Natural killer cell (primary cell): ENCODE measurements at regions not wholly inside any gene's neighbourhood (a gene's known extent, or its start where the extent isn't known, plus 50 kb on each side); places are given as distances from the start of the nearest gene placed in this dataset.

Source experiments
- ATAC-seq, 3 donors: fragments of 150-1000 bp in 2 of 3; fragments of 200-7000 bp in 1 of 3; cut with Tn5 transposase; 1 replicate in 1 of 3; 2 replicates in 2 of 3; pipeline ENCODE4 v1.10.0; 2021; ENCODE audit warnings: mild to moderate bottlenecking in 2 of 3, moderate library complexity in 2 of 3
- DNase-seq, 2 donors: peaks; one replicate each; pipeline versions ENCODE4 v3.0.0 to v3.0.0-alpha.2; 2013 to 2021; ENCODE audit warnings: mixed read lengths in 1 of 2
- H3K27ac ChIP-seq: one replicate; pipeline ENCODE4 v1.5.1; 2013; ENCODE audit warnings: mild to moderate bottlenecking, low read length
- H3K27me3 ChIP-seq: one replicate; pipeline ENCODE4 v1.6.1; 2013; ENCODE audit warnings: low read length; ENCODE audit not compliant: control insufficient read depth, insufficient read depth
- H3K36me3 ChIP-seq: one replicate; pipeline ENCODE4 v1.6.1; 2013; ENCODE audit warnings: low read length; ENCODE audit not compliant: control insufficient read depth, insufficient read depth
- H3K4me1 ChIP-seq: one replicate; pipeline ENCODE4 v1.6.1; 2013; ENCODE audit warnings: low read length; ENCODE audit not compliant: control insufficient read depth, insufficient read depth
- H3K4me3 ChIP-seq: one replicate; pipeline ENCODE4 v1.5.1; 2013; ENCODE audit warnings: low read length
- H3K9me3 ChIP-seq: one replicate; pipeline ENCODE4 v1.6.1; 2013; ENCODE audit warnings: low read length; ENCODE audit not compliant: control insufficient read depth, insufficient read depth
- H3K27ac Mint-ChIP-seq, 2 donors: one replicate each; pipeline ENCODE4 v1.8.0; 2022; ENCODE audit warnings: mild to moderate bottlenecking in 2 of 2, mixed read lengths in 2 of 2, moderate library complexity in 1 of 2
- H3K27me3 Mint-ChIP-seq, 2 donors: one replicate each; pipeline ENCODE4 v1.8.0; 2022; ENCODE audit warnings: low read depth in 2 of 2, mixed read lengths in 2 of 2
- H3K36me3 Mint-ChIP-seq: one replicate; pipeline ENCODE4 v1.8.0; 2022; ENCODE audit warnings: mixed read lengths
- H3K4me1 Mint-ChIP-seq, 2 donors: one replicate each; pipeline ENCODE4 v1.8.0; 2022; ENCODE audit warnings: mixed read lengths in 2 of 2
- H3K4me3 Mint-ChIP-seq: one replicate; pipeline ENCODE4 v1.8.0; 2022; ENCODE audit warnings: mild to moderate bottlenecking, moderate library complexity, mixed read lengths
- H3K9me3 Mint-ChIP-seq, 2 donors: one replicate each; pipeline ENCODE4 v1.8.0; 2022; ENCODE audit warnings: mixed read lengths in 2 of 2
- WGBS: methylation state at CpG from one replicate; pipeline ENCODE4 v1.1.7; 2013; ENCODE audit warnings: missing lambda C conversion rate; ENCODE audit not compliant: insufficient coverage; 5-methylcytosine and 5-hydroxymethylcytosine counted together
- intact Hi-C: fragments of 100-400 bp; cut with micrococcal nuclease; formaldehyde crosslinking; loops from one replicate; pipeline ENCODE4 v1.14.2; 2022
- TF ChIP-seq, protein P1 (sequence below): fragments of 200-600 bp; IDR thresholded peaks from one replicate; pipeline ENCODE4 v1.8.0; 2022; ENCODE audit warnings: antibody characterized with exemption

DNA sequence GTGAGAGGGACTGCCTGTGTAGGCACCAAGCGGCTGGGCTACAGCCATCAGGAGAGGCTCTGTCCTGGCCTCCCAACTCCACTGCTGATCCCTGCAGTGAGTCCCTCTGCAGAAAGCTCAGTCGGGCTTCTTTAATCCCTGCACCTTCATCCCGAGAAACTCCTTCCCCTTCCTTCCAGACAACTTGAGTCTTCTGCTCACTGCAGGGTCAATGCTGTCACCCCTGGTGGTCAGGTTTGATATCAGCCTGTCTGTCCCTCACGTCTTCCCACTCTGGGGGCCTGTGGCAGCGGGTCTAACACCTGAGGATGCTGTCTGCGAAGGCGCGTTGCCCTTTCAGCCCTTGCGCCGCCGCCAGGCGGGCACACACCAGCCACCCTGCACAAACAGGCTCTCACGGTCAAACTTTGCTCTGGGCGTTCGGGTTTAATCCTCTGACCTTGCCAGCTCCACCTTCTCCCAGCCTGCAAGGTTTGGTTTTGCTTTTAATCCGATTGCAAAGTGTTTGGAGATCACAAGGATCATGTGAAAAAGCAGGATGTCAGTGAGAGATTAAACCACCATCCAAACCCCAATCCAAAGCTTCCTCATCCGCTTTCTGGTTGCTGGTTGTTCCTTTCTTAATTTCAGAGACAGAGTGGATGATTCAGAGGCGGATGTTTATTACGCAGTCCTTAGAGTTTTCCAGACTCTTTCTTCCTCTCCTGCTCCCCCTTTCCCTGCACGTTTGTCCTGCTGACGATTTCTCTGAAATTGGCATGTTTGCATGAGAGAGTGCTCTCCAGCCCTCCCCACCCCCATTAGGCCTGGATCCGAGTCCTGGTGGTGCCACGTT lies 74.8 kb upstream of the SLC34A2 start:
- Mint-ChIP-seq H3K4me1 (no peaks in the 10 kb centered on the region), H3K36me3 (no peaks in the 10 kb centered on the region), H3K4me3 (no peak overlapping the region), H3K9me3 (no peaks in the 10 kb centered on the region), H3K27me3 (peaks cover 0 to 3% of the 10 kb centered on the region in 2 donors), H3K27ac (no peak overlapping the region)
- Histone ChIP-seq H3K27ac (no peak overlapping the region), H3K27me3 (no peaks in the 10 kb centered on the region), H3K4me3 (no peak overlapping the region), H3K36me3 (no peaks in the 10 kb centered on the region), H3K9me3 (no peaks in the 10 kb centered on the region), H3K4me1 (no peaks in the 10 kb centered on the region)
- DNase-seq (no peak), ATAC-seq (no peak)
- WGBS = 84% methylated on average over 22 of the region's 23 CpGs
- TF ChIP-seq, protein P1, sequence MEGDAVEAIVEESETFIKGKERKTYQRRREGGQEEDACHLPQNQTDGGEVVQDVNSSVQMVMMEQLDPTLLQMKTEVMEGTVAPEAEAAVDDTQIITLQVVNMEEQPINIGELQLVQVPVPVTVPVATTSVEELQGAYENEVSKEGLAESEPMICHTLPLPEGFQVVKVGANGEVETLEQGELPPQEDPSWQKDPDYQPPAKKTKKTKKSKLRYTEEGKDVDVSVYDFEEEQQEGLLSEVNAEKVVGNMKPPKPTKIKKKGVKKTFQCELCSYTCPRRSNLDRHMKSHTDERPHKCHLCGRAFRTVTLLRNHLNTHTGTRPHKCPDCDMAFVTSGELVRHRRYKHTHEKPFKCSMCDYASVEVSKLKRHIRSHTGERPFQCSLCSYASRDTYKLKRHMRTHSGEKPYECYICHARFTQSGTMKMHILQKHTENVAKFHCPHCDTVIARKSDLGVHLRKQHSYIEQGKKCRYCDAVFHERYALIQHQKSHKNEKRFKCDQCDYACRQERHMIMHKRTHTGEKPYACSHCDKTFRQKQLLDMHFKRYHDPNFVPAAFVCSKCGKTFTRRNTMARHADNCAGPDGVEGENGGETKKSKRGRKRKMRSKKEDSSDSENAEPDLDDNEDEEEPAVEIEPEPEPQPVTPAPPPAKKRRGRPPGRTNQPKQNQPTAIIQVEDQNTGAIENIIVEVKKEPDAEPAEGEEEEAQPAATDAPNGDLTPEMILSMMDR = no peak
- intact Hi-C loops = no loop called here

DNA sequence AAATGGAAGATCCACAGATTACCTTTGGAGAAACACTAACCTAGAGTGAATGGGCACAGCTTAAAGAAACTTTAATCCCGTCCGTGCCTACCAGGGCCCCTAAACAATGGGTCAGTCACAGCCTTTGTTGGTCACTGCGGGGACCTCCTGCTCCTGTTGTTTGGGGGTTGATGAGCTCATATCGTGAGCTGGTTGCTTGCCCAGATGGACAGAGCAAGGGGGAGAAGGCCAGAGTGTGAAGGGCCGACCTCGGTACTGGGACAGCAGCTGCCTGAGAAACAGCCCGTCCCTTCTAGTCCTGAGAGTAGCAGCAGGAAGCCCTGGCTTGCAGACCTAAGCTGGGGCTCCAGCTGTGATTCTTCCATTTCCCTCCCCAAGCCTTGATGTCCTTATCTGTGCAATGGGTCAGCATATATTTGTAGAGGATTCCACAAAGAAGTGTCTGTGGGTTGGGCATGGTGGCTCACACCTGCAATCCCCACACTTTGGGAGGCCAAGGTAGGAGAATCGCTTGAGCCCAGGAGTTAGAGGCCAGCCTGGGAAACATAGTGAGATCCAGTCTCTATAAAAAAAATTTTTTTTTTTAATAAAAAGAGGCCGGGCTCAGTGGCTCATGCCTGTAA lies 69.6 kb upstream of the SLC34A2 start:
- TF ChIP-seq, protein P1 = no peak
- H3K4me1 ChIP-seq = no peaks in the 10 kb centered on the region
- no peaks in the 10 kb centered on the region for H3K9me3 ChIP-seq
- H3K27ac ChIP-seq = no peak overlapping the region
- DNase-seq (no peak), ATAC-seq (no peak)
- Mint-ChIP-seq H3K27me3 (no peaks in the 10 kb centered on the region), H3K4me3 (no peak overlapping the region), H3K9me3 (no peaks in the 10 kb centered on the region), H3K36me3 (no peaks in the 10 kb centered on the region), H3K27ac (no peak overlapping the region), H3K4me1 (no peaks in the 10 kb centered on the region)
- WGBS = 93% methylated on average over 9 of the region's 9 CpGs
- intact Hi-C loops = no loop called here
- no peaks in the 10 kb centered on the region for H3K27me3 ChIP-seq
- H3K4me3 ChIP-seq = no peak overlapping the region
- no peaks in the 10 kb centered on the region for H3K36me3 ChIP-seq

DNA sequence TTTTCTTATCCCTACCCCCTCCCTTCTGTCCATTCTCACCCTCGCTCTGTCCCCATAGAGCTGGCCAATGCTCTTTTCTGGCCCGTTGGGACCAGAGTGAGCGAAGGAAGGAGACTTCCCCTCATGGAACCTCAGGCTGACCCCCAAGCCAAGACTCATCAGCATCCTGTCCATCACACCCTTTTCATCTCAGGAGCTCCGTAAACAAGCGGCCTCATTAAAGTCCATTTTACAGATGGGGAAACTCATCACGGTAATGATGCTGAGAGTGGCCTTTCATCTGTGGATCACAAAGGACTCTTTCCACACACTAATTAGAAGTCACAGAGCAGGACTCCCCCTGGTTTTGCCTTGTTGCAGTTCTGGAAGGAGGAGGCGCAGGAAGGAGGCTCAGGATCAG lies 67.4 kb upstream of the SLC34A2 start:
- Histone ChIP-seq H3K36me3 (no peaks in the 10 kb centered on the region), H3K27ac (no peak overlapping the region), H3K4me3 (no peak overlapping the region), H3K4me1 (no peaks in the 10 kb centered on the region), H3K27me3 (no peaks in the 10 kb centered on the region), H3K9me3 (no peaks in the 10 kb centered on the region)
- 92% methylated on average over 7 of the region's 7 CpGs for WGBS
- Mint-ChIP-seq H3K4me1 (no peaks in the 10 kb centered on the region), H3K4me3 (no peak overlapping the region), H3K27ac (no peak overlapping the region), H3K27me3 (no peaks in the 10 kb centered on the region), H3K9me3 (no peaks in the 10 kb centered on the region), H3K36me3 (no peaks in the 10 kb centered on the region)
- ATAC-seq (no peak), DNase-seq (no peak)
- TF ChIP-seq, protein P1 = no peak
- intact Hi-C loops = no loop called here
